HG02588 (cell line): ENCODE measurements at regions not wholly inside any gene's neighbourhood (a gene's known extent, or its start where the extent isn't known, plus 50 kb on each side); places are given as distances from the start of the nearest gene placed in this dataset.

Source experiments
- ATAC-seq: cut with Tn5 transposase; IDR thresholded peaks from one replicate; pipeline ENCODE4 v1.9.1; 2021; ENCODE audit warnings: mild to moderate bottlenecking, moderate library complexity; ENCODE audit not compliant: unreplicated experiment

DNA sequence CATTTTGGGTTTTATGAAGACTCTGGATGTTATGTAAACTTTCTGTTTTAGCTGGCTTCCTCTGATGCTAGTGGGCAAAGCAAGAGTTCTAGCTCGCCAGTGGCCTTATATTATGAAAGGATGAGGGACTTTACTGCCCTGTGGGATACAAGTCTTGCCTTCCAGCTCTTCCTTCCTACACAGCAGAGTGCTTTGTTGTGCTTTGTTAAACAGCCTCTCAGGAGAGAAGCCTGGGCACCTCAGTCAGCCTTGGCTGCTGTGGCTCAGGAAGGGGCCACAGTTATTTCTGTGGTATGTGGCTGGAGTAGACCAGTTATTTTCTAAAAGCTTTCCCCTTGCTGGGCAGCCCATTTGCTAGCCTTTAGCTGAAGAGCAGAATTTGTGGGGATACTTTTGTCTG lies 69.5 kb upstream of the SUCLG2 start:
- ATAC-seq, result no peak

DNA sequence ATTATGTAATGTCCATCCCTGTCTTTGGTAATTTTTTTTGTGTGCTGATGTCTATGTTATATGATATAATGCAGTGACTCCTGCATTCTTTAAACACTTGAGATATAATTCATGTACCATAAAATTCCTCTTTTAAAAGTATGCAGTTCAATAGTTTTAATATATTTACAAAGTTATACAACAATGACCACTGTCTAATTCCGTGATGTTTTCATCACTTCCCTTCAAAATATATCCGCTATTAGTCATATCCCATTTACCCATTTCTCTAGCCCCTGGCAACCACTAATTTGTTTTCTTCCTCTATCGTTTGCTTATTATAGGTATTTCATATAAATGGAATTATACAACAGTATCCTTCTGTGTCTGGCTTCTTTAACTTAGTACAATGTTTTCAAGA lies 64.9 kb upstream of the SUCLG2 start:
- no peak for ATAC-seq

DNA sequence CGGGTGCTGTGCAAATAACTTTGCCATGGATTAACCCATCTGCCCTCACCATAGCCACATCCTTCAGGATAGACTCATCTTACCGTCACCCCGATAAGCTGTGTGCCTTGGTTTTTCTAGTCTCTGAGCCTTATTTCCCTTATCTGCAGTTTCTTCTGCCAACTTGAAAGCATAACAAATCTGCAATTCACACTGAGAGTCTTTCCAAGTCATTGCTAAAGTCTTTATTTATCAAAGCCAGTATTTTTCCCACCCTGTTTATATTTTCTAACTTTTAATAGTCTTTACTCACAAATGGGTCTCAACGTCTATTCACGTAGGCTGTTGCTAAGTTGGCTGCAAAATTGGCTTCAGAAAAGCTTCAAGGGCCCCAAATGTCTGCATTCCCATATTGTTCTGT lies 61.6 kb upstream of the SUCLG2 start:
- ATAC-seq, result no peak

DNA sequence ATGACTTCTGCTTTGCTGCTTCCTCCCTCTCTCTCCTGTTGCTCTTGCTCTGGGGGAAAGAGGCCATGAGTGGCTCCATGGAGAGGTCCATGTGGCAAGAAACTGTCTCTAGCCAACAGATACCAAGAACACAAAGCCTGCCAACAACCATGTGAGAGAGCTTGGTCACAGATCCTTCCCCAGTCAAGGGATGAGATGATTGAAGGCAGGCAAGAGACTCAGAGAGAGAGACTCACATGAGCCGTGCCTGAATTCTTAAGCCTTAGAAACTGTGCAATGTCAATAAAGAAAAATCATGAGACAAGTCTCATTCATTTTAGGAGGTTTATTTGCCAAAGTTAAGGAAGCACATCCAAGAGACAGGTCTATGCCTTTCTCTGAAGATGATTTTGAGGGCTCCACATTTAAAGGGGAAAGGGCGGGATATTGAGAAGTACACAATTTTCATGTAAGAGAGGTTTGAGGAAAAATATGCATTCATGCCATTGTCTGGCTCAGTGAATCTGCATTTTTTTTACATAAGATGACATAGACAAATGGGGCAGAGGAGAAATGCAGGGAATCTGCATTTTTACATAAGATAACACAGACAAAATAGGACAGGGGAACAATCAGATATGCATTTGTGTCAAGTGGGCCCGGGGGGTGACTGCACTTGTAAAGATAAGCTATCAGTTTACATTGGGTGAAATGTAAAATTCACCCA lies 59.5 kb upstream of the SUCLG2 start:
- ATAC-seq, result no peak

DNA sequence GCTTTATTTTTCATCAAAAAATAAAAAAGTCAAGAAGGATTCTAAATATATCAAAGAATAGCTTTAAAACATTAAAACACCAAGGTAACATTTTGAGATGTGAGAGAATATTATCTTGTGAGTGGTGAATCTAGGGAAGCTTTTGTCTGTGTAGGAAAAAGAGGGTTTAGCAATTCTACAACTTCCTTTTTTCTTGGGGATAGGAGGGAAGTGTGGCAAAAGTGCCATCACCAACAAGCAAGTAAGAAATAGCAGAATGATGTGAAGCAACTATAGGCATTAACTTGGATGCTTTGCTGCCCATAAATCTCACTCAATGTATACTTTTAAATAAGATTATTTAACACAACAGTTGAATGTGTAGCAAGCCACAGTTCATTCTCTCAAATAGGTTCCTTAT lies 57.8 kb upstream of the SUCLG2 start:
- no peak for ATAC-seq

DNA sequence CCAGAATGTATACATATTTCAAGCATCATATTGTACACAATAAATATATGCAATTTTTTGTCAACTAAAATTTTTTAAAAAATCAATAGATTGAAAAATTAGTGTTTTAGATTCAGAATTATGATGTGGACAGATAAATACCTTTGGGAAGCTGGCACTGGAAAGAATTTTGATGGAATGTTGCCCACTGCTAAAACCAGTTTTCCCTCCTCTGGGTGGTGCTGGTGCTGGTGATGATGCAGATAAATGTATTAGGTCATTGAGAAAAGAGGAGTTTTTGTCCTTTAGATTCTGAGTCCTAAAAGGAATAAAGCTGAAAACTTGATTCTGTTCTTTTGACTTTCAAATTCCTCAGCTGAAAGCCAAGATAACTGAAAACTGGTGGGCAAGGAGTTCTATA lies 56.0 kb upstream of the SUCLG2 start:
- no peak for ATAC-seq

DNA sequence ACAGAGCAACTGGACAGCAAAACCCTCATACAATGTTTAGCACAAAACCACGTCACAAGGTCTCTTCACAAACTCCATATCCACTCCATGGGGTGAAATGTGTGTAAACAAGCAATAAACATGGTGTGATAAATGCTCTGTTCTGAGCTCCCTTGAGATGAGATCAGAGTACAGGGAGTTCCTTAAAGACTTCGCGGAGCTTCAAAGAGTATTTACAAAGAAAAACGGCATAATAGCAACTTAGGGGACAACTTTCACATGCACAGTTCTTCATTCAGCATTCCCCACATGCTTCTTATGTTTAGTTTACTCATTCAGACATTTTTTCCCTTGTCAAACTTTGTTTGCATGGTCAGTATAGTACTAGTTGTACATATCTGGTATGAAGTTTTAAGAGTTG lies 52.5 kb upstream of the SUCLG2 start:
- no peak for ATAC-seq

DNA sequence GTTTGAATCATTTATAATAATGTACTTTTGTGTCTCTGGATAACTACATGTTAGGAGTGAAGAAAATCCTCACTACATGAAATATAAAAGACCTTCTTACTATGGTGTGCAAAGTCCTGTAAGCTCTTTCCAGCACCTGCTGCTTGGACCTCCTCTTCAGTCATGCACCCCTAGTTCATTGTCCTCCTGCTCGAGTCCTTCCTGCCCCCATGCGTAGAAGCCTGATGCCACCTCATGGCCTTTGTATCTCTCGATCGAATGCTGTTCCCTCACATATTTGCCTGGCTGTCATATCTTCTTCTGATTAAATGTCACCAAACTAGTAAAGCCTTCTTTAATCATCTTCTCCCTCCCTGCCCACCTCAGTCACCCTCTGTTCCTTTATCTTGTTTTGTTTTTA lies 49.9 kb upstream of the SUCLG2 start:
- ATAC-seq, result no peak
